HG02798 (cell line): ENCODE measurements at regions not wholly inside any gene's neighbourhood (a gene's known extent, or its start where the extent isn't known, plus 50 kb on each side); places are given as distances from the start of the nearest gene placed in this dataset.
"Not testable (repeated sequence)": the region's sequence is repeated elsewhere in the genome, so short reads cannot be mapped to it uniquely, and the experiment has no call there.

Experiments
- ATAC-seq: cut with Tn5 transposase; IDR thresholded peaks from one replicate; pipeline ENCODE4 v1.9.1; 2021; ENCODE audit warnings: mild to moderate bottlenecking; ENCODE audit not compliant: unreplicated experiment, poor library complexity

GRCh38 chr13:78102741-78103140 is 184.1 kb upstream of the EDNRB start:
- no peak for ATAC-seq

DNA sequence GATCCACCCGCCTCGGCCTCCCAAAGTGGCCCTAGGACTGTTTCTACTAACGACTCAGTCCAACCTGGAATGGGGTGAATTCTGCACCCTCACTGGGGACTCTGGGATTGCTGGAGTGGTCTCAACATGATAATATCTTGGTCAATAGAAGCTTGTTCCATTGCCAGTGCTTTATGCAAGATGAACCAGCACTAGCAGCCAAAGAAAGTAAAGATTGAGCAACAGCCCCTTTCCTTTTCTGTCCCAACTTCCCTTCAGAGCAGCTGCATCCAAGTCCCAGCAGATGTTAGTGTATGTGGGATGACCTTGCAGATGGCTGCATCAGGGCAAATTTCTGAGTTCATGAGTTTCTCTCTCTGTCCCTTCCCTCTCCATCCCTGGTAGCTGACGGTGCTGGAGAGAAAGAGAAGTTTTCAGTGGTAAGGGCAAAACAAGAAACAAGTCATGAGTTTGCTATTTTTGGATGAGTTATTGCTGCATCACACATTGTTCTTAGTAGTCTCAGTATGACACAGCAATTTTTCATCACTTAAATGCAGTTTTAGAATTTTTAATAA is 183.6 kb upstream of the EDNRB start:
- ATAC-seq, result peak; percentile 42

GRCh38 chr13:78100486-78100885 is 181.9 kb upstream of the EDNRB start:
- no peak for ATAC-seq

DNA sequence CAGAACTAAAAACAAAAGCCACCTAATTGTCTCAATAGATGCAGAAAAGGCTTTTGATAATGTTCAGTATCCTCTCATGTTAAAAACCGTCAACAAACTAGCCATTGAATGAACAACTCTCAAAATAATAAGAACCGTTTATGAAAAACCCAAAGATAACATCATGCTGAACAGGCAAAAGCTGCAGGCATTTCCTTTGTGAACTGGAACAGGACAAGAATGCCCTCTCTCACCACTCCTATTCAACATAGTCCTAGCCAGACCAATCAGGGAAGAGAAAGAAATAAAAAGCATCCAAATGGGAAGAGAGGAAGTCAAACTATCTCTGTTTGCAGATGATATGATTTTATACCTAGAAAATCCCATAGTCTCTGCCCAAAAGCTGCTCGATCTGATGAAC is 179.6 kb upstream of the EDNRB start:
- ATAC-seq, result no peak

DNA sequence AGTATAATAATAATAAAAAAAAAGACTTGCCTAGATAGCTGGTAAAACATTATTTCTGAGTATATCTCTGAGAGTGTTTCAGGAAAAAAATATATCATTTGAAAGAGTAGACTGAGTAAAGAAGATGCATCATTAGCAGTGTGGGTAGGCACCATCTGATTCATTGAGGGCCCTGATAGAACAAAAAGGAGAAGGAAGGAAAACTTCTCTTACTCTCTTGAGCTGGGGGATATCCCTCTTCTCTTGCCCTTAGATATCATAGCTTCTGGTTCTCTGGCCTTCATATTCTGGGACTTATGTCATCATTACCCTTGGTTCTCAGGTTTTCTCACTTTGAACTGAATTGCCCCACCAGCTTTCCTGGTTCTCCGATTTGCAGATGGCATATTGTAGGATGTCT is 177.6 kb upstream of the EDNRB start:
- no peak for ATAC-seq

- no peak for ATAC-seq
Observed at GRCh38 chr13:78087966-78088678, 169.5 kb upstream of the EDNRB start.

DNA sequence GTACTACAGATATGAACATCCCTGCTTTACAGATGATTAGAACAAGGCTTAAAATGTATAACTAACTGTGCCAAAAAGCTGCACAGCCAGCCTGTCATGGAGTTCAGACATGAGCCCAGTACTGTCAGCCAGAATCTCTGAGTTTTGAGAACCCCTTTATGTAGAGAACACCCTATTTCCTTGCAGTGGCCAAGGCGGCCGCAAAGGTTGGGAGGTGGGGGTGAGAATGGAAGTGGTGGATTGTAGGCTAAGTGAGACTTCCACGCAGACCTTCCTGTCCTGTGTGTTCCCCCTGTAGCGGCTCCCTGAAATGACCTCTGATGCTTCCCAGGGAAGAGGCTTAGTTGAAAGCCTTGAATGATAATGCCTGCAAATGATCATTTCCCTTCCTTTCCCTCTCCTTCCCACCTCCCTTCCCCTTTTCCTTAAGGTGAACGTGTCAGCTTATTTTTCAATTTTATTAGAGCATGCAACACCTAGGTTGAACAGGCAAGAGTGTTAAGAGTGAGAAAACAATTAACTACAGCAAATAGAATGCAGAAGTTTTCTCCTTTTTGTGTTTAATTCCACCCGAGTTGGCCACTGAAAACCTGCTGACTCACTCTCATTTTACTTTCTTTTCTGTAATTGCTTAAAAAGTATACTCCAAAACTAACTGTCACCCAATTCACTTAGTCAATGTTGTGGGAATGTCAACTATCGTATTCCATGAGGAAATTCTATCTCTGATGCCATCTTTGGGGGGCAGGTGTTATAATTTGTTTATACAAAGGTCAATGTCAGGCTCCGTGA is 167.0 kb upstream of the EDNRB start:
- ATAC-seq, result no peak

- no peak for ATAC-seq
Observed at GRCh38 chr13:78084401-78084800, 165.8 kb upstream of the EDNRB start.

DNA sequence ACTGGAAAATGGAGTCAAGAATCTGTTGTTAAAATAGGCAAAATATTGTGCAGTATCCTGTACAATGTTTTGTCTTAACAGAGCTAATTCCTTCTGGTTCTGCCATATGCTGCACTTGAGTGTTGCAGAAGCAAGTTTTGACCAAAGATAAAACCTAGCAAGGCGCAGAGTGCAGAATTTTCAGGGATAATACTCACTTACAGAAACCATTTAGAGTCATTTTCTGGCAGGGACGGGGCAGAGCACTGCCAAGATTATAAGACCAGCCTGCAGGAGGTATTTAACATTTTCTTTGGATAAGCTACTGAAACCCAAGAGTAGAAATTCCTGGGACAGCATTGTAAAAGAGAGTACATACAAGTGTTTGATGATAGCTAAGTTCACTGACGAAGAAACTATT is 159.5 kb upstream of the EDNRB start:
- ATAC-seq, result no peak

DNA sequence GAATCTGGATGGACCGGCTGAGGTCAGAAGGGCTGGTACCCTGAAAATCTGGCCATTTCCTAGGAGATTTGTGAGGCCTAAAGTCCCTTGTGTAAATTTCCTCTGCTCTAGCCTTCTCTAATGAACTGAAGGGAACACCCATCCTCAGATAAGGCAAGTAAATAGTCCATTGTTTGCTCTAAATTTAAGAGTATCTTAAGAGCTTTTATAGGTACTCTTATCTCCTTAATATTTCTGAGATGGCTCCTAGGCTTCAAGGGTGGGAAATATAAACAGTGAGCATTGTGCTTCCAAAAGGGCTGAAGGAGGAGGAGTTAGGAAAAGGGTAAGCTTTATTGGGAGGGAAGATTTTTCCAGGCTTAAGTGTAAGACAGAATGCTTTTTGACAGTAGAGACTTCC is 148.7 kb upstream of the EDNRB start:
- ATAC-seq, result no peak

DNA sequence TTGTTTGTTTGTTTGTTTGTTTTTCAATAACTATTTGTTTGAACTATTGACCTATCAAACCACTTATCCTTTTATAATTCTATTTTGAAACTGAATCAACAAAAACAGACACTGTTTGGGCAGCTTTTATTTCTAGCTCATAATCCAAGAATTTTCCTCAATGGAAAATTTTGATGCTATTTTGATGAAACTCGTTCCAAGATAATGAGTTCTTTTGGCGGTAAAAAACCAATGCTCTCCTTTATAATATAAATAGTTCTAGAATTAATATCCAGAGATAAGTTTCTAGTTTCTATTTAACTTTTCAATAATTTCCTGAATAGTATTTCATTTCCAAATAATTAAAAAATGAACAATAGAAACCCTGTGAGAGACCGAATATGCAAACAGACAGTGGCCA is 146.5 kb upstream of the EDNRB start:
- ATAC-seq, result no peak

- no peak for ATAC-seq
Observed at GRCh38 chr13:78061806-78062205, 143.2 kb upstream of the EDNRB start.

GRCh38 chr13:78060966-78061365 is 142.3 kb upstream of the EDNRB start:
- no peak for ATAC-seq

DNA sequence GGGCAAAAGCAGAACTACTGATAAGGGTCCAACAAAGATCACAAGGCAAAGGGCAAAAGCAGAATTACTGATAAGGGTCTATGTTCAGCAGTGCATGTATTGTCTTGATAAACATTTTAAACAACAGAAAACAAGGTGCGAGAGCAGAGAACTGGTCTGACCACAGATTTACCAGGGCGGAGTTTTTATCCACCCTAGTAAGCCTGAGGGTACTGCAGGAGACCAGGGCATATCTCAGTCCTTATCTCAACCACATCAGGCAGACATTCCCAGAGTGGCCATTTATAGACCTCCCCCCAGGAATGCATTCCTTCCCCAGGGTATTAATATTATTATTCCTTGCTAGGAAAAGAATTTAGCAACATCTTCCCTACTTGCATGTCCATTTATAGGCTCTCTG is 138.2 kb upstream of the EDNRB start:
- not testable (repeated sequence) for ATAC-seq

DNA sequence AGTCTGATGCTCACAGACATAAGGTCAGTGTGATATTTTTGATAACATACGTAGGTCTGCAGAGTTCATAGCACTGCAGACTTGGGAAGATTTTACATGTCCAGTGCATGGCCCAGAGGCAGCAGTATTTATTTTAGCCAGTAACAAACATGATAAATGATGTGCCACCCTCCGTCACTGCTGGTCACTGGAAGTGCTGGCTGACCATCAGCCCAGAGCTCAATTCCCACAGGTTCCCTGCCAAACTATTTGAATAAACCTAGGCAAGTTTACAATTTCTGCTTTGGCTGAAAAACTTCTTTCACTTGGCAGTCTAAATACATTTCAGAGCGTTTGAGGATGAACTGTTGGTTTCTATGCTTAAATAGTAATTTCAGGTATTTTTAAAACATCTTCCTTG is 135.5 kb upstream of the EDNRB start:
- ATAC-seq, result no peak

- no peak for ATAC-seq
Observed at GRCh38 chr13:78047151-78047550, 128.5 kb upstream of the EDNRB start.

- ATAC-seq, result peak; percentile 79
Observed at GRCh38 chr13:78046331-78046730, 127.7 kb upstream of the EDNRB start.

- peak; percentile 34 for ATAC-seq
Observed at GRCh38 chr13:78045916-78046315, 127.3 kb upstream of the EDNRB start.

GRCh38 chr13:78041366-78041765 is 122.7 kb upstream of the EDNRB start:
- ATAC-seq, result not testable (repeated sequence)

- ATAC-seq, result no peak
Observed at GRCh38 chr13:78040205-78040830, 121.7 kb upstream of the EDNRB start.

- ATAC-seq, result no peak
Observed at GRCh38 chr13:78036841-78037240, 118.2 kb upstream of the EDNRB start.
